Cardiac muscle cell (in vitro differentiated cells and primary cell): ENCODE measurements at regions not wholly inside any gene's neighbourhood (a gene's known extent, or its start where the extent isn't known, plus 50 kb on each side); places are given as distances from the start of the nearest gene placed in this dataset.

Source experiments
- DNase-seq, 2 donors: peaks; one replicate each; pipeline versions ENCODE4 v3.0.0 to v3.0.0-alpha.2; 2010 to 2017; ENCODE audit warnings: low read depth in 1 of 2, low spot score in 1 of 2
- H3K27ac ChIP-seq: fragments of 200-600 bp; sonication (generic); 2 replicates; pipeline ENCODE4 v1.5.1; 2016
- H3K27me3 ChIP-seq: fragments of 200-600 bp; sonication (generic); 2 replicates; pipeline ENCODE4 v1.6.0; 2016; ENCODE audit warnings: control low read depth
- H3K36me3 ChIP-seq: fragments of 200-600 bp; sonication (generic); 2 replicates; pipeline ENCODE4 v1.5.1; 2016; ENCODE audit warnings: control low read depth
- H3K4me1 ChIP-seq: fragments of 200-600 bp; sonication (generic); 2 replicates; pipeline ENCODE4 v1.8.1; 2017; ENCODE audit warnings: low read depth, mild to moderate bottlenecking, mixed run types
- H3K4me3 ChIP-seq: fragments of 200-600 bp; sonication (generic); 2 replicates; pipeline ENCODE4 v1.5.1; 2016; ENCODE audit warnings: mild to moderate bottlenecking
- H3K9me3 ChIP-seq: fragments of 200-600 bp; sonication (generic); 2 replicates; pipeline ENCODE4 v1.5.1; 2017; ENCODE audit warnings: low read depth, mild to moderate bottlenecking, control low read depth
- TF ChIP-seq, protein P1 (sequence below): IDR thresholded peaks from 2 replicates; pipeline ENCODE4 v1.5.1; 2012; ENCODE audit warnings: low read depth, mild to moderate bottlenecking, low read length

DNA sequence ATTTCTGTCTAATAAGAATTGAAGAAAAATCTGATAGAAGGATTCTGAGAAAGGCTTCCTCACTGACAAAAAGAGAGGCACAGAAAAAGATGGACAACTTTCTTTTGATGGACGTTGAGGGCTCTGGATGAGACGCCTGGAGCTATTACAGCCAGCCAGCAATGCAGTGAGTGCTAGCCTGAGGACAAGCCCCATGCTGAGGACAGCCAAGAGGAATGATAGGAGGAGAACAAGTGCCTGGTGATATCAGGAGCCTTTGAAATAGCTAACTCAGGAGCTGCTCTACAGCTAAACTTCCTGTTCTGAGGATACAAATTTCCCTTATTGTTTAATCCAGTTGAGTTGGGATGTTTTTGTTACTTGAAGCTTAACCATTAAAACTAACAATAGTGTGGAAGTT is 212.3 kb downstream of the COG6 start:
- DNase-seq, result no peak
- Histone ChIP-seq H3K27ac (no peak overlapping the region), H3K9me3 (no peaks in the 10 kb centered on the region), H3K27me3 (no peaks in the 10 kb centered on the region), H3K4me1 (no peaks in the 10 kb centered on the region), H3K36me3 (no peaks in the 10 kb centered on the region), H3K4me3 (no peak overlapping the region)
- TF ChIP-seq, protein P1, sequence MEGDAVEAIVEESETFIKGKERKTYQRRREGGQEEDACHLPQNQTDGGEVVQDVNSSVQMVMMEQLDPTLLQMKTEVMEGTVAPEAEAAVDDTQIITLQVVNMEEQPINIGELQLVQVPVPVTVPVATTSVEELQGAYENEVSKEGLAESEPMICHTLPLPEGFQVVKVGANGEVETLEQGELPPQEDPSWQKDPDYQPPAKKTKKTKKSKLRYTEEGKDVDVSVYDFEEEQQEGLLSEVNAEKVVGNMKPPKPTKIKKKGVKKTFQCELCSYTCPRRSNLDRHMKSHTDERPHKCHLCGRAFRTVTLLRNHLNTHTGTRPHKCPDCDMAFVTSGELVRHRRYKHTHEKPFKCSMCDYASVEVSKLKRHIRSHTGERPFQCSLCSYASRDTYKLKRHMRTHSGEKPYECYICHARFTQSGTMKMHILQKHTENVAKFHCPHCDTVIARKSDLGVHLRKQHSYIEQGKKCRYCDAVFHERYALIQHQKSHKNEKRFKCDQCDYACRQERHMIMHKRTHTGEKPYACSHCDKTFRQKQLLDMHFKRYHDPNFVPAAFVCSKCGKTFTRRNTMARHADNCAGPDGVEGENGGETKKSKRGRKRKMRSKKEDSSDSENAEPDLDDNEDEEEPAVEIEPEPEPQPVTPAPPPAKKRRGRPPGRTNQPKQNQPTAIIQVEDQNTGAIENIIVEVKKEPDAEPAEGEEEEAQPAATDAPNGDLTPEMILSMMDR, result no peak

DNA sequence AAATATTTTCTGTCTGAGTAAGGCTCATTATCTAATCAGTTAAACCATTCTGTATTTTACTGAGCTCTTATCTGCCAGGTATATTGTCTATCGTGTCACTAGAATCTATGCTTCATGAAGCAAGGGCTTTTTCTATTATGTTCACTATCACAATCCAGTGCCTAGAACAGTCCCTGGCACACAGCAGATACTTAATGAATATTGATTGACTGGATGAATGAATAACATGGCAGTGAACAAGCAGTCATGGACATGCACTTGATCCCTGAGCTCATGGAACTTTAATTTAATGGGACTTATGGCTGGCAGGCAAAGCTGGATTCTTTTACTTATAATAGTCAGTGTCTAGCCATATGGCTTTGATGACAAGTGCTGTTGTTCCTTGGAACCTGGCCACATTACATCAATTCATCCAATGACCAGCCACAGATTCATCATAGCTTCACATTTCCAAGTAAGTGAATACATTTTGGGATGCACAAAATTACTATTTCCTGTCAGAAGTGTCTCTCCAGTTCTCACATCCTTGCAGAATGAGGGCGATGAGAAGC is 214.8 kb downstream of the COG6 start:
- Histone ChIP-seq H3K36me3 (no peaks in the 10 kb centered on the region), H3K27me3 (no peaks in the 10 kb centered on the region), H3K27ac (no peak overlapping the region), H3K9me3 (no peaks in the 10 kb centered on the region), H3K4me3 (no peak overlapping the region), H3K4me1 (no peaks in the 10 kb centered on the region)
- TF ChIP-seq, protein P1, result no peak
- no peak for DNase-seq

DNA sequence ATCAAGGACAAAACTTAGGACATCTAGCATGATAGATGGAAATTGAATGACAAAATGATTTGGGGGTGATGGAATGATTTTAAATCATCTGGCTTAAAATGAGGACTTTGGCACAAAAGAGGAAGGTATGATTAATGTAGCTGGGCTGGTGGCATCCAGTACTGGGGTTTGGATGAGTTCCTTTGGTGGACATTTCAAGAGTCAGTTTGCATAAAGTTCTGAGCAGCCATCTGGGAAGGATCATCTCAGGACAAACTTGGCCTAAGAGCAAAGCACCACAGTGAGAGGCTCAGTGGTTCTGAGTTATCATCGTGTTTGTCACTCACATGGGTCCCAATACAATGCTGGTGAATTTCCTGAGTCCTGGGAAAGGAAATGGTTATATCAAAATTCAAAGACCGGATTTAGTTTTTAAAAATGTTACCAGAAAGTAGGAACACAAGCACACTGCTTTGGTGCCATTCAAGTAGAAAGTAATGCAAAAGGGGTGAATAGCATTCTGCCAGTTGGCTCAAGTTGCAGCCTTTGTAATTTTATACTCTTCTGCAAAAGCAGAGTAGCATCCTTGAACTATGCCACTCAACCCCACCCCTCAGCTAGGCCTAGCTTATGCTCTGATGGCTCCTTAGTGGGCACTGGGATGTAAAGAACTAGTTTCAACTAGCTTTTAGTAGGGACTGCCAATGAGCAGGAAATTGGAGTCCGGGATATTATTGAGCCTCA is 219.0 kb downstream of the COG6 start:
- Histone ChIP-seq H3K27me3 (no peaks in the 10 kb centered on the region), H3K36me3 (no peaks in the 10 kb centered on the region), H3K4me1 (peaks cover 6% of the 10 kb centered on the region), H3K4me3 (no peak overlapping the region), H3K9me3 (no peaks in the 10 kb centered on the region), H3K27ac (no peak overlapping the region)
- DNase-seq, result no peak
- TF ChIP-seq, protein P1, result no peak

DNA sequence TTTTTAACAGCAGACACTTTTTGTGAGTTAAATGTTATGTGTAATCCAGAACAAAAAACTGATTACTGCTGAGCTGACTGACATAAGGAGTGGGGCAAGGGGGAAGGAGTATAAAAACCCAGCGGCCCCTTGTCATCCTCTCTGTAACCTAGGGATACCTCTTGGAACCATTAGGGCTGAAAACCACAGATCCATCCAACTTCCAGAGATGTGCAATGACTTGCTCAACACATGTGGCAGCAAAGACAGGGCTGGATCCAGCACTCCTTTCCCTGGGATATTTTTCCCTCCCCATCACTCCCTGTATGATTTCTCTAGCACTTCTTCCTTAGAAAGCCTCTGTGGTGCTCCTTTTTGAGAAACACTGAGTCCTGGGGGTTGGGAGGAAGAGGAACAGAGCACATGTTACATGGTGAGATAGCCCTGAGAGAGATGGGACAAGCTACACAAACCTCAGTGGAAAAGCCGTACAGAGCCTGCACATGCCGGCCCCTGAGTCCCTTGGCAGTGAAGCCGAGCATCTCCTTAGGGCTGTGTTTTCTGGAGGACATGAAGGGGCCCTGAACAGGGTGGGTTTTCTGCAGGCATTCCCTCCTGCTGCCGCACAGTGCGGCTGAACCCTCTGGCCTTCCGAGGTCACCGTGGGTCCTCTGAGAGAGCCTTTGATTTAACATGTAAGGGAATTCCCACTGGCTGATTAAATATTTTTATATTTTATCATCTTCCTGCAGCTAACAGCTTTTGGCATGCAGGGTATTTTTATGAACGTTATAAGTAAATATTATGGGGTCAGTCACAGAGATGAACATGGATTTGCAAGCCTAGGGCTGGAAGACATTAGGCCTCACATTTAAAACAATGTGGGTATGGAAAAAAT is 219.9 kb downstream of the COG6 start:
- TF ChIP-seq, protein P1, result no peak
- H3K27me3 ChIP-seq, result no peaks in the 10 kb centered on the region
- H3K4me3 ChIP-seq, result no peak overlapping the region
- H3K9me3 ChIP-seq, result no peaks in the 10 kb centered on the region
- no peak overlapping the region for H3K27ac ChIP-seq
- peak in 1 of 2 donors; percentile 58 for DNase-seq
- peaks cover 14% of the 10 kb centered on the region for H3K4me1 ChIP-seq
- H3K36me3 ChIP-seq, result no peaks in the 10 kb centered on the region

DNA sequence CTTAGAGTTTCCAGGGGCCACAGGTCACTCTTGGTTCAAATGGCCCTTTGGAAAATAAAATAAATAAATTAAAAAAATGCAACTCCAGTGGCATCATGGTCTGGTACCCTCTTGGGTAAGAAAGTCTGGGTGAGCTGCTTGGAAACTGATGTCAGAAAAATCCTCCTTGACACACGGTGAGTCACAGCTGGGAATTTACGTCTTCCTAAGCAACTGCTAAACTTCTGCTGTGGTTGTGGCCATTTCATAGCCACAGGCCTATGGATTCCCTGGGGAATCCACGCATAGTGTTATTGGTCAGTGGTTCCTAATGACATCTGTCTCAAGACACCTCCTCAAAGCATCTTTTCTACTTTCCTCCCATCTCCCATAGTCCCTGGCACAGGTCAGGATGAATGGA is 220.8 kb downstream of the COG6 start:
- Histone ChIP-seq H3K4me1 (peaks cover 23% of the 10 kb centered on the region), H3K4me3 (no peak overlapping the region), H3K27ac (no peak overlapping the region), H3K27me3 (no peaks in the 10 kb centered on the region), H3K36me3 (no peaks in the 10 kb centered on the region), H3K9me3 (no peaks in the 10 kb centered on the region)
- TF ChIP-seq, protein P1, result no peak
- DNase-seq, result peak in 1 of 2 donors; percentile 85
